VCaP (cell line): ENCODE measurements at regions not wholly inside any gene's neighbourhood (a gene's known extent, or its start where the extent isn't known, plus 50 kb on each side); places are given as distances from the start of the nearest gene placed in this dataset.

Source experiments
- H3K27ac ChIP-seq: fragments of 450-650 bp; 2 replicates; pipeline ENCODE4 v1.5.1; 2017
- TF ChIP-seq, protein P1 (sequence below): fragments of 450-650 bp; conservative IDR thresholded peaks from 2 replicates; pipeline ENCODE4 v1.5.1; 2017; ENCODE audit warnings: mild to moderate bottlenecking, moderate library complexity

DNA sequence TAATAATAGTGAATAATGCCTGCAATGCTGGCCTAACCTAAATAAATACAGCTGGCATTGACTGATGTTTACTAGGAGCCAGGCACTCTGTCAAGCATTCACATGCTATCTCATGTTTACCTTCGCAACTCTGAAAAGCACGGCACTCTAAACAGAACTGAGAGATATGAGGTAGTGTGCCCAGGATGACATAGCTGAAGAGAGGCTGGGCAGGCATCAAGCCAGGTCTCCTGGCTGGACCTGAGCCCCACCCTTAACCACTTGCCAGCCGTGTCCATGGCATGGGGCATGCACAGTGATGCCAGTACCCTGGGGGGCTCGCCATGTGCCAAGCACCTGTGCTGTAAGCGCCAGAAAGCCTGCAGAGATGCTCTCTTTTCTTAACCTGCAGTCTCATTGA, 119.4 kb upstream of the MVB12B start:
- TF ChIP-seq, protein P1, sequence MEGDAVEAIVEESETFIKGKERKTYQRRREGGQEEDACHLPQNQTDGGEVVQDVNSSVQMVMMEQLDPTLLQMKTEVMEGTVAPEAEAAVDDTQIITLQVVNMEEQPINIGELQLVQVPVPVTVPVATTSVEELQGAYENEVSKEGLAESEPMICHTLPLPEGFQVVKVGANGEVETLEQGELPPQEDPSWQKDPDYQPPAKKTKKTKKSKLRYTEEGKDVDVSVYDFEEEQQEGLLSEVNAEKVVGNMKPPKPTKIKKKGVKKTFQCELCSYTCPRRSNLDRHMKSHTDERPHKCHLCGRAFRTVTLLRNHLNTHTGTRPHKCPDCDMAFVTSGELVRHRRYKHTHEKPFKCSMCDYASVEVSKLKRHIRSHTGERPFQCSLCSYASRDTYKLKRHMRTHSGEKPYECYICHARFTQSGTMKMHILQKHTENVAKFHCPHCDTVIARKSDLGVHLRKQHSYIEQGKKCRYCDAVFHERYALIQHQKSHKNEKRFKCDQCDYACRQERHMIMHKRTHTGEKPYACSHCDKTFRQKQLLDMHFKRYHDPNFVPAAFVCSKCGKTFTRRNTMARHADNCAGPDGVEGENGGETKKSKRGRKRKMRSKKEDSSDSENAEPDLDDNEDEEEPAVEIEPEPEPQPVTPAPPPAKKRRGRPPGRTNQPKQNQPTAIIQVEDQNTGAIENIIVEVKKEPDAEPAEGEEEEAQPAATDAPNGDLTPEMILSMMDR, result no peak
- H3K27ac ChIP-seq, result no peak overlapping the region

DNA sequence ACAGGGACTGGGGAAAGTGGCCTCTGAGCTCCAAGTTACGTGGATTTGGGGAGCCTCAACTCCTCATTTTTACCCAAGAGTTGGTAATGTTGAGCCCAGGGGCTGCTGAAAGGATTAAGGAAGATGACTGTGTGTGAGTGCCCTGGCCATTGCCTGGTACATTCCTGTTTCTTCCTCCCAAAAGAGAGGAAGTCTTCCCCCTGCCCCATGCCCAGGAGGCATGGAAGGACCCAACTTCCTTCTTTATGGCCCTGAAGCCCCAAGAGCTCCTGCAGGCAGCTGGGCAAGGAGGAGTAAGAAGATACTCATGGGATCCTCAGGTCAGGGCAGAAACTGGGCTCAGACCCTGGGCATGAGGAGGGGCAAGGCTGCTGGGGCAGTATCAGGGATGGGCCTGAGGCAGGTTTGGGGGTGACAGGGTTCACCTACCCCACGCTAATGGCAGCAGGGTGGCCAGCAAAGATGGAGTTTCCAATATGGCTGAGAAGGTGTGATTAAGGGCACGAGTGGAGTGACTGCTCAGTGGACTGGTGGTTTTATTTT, 118.3 kb upstream of the MVB12B start:
- TF ChIP-seq, protein P1, result no peak
- H3K27ac ChIP-seq, result no peak overlapping the region

DNA sequence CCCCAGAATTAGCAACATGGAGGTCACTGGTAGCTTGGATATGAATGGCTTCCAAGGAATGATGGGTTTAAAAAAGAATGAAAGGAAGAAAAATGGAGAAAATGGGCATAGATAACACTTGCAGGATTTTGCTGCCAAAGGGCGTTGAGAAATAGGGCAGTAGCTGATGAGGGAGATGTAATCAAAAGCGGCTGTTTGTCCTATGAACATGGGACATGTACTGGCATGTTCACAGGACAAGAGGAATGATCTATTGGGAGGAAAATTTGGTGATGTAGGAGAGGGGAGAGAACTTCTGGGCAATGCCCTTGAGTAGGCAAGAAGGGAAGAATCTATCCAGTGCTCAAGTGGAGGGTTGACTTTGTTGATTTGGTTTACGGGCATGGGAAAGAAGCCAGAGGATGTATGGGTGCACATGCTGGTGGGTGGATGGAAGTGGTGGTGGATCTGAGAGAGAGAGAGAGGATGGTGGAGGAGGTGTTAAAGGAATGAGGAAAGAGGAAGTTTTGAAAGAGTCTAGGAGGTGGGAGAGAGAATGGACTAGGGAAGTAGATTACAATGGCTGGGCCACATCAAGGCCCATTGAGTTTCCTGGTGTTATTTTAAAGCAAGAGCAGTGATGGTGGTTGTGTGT, 115.1 kb upstream of the MVB12B start:
- TF ChIP-seq, protein P1, result no peak
- H3K27ac ChIP-seq, result no peak overlapping the region

DNA sequence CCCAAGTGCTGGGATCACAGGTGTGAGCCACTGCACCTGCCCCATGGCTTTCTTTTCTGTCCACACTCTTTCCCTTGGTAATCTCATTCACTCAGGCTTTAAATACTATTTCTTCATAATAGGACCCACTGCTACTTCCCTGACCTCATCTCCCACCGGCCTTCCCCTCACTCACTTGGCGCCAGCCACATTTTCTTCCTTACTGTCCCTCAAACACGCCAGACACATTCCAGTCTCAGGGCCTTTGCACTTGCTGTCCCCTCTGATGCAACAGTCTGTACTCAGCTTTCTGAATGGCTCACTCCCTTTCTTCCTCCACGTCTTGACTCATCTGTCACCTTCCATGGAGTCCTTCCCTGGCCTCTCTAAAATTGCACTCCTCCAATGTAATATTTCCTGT, 111.1 kb upstream of the MVB12B start:
- TF ChIP-seq, protein P1, result no peak
- H3K27ac ChIP-seq, result no peak overlapping the region

DNA sequence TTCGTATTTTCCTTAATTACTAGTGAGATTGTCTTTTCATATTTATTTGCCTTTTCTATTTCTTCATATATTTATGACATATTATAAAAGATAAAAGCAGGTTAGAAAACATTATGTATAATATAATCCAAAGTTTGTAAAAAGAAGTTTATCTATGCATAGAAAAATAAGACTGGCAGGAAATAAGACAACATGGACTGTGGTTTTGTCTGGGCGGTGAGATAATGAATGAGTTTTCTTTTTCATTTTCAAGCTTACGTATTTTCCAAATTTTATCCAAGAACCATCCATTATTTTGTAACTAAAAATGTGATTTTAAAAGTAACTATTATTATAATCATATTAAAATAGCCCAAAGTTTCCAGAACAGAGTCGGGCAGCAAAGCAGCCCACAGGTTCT, 109.8 kb upstream of the MVB12B start:
- TF ChIP-seq, protein P1, result no peak
- no peak overlapping the region for H3K27ac ChIP-seq

DNA sequence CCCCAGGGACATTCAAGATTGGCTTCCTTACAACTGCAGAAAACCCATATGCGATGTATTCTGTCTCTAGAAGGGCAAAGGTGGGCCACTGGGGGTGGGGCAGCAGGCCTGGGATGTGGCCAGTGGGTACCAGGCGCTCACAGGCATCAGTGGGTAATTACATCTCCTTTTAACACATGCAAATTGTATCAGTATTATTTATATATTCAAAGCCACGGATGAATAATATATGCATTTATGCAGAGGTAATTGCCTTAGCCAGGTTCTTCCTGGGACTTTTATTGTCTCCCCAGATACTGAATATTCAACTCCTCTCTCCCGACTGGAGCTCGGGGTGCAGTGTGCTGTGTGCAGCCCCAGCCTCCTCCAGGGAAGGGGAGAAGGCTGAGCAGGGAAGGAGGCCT, 109.4 kb upstream of the MVB12B start:
- H3K27ac ChIP-seq, result no peak overlapping the region
- TF ChIP-seq, protein P1, result no peak

DNA sequence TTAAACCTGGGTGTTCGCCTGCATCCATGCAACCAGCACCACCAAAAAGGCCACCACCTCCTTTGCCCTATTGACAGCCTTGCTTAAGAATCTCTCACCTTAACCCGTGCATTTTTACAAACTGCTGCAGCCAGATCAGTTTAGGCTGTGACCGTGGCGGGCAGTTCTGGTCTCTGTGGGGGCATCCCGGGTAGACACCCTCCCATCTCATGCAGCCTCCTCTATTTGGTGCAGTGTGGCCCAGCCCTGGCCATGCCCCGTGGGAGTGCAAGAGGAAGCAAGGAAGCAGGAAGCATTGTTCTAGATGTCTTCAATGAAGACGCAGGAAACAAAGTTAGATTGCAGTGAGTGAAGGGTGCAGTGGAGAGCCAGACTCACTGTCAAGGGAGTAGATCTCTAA, 108.8 kb upstream of the MVB12B start:
- H3K27ac ChIP-seq, result no peak overlapping the region
- TF ChIP-seq, protein P1, result no peak
